HFFc6 (cell line): ENCODE measurements at regions not wholly inside any gene's neighbourhood (a gene's known extent, or its start where the extent isn't known, plus 50 kb on each side); places are given as distances from the start of the nearest gene placed in this dataset.

Source experiments
- DNase-seq: peaks from one replicate; pipeline ENCODE4 v3.0.0-alpha.2; 2018
- H3K27ac Mint-ChIP-seq: 2 replicates; pipeline ENCODE4 v1.8.0; 2020; ENCODE audit warnings: mild to moderate bottlenecking, mixed read lengths
- H3K27me3 Mint-ChIP-seq: 2 replicates; pipeline ENCODE4 v1.8.0; 2021; ENCODE audit warnings: mild to moderate bottlenecking, moderate library complexity, mixed read lengths; ENCODE audit not compliant: insufficient read depth
- H3K36me3 Mint-ChIP-seq: 2 replicates; pipeline ENCODE4 v1.8.0; 2021; ENCODE audit warnings: low read depth, mixed read lengths
- H3K4me1 Mint-ChIP-seq: 2 replicates; pipeline ENCODE4 v1.8.0; 2020; ENCODE audit warnings: low read depth, mixed read lengths
- H3K4me3 Mint-ChIP-seq: 2 replicates; pipeline ENCODE4 v1.8.0; 2020; ENCODE audit warnings: mild to moderate bottlenecking, moderate library complexity, mixed read lengths
- H3K9me3 Mint-ChIP-seq: 2 replicates; pipeline ENCODE4 v1.8.0; 2020; ENCODE audit warnings: mild to moderate bottlenecking, mixed read lengths
- TF ChIP-seq, protein P1 (sequence below): fragments of 200-600 bp; sonication (generic); IDR thresholded peaks from 2 replicates; pipeline ENCODE4 v1.5.0; 2021; ENCODE audit warnings: antibody characterized with exemption, mild to moderate bottlenecking

DNA sequence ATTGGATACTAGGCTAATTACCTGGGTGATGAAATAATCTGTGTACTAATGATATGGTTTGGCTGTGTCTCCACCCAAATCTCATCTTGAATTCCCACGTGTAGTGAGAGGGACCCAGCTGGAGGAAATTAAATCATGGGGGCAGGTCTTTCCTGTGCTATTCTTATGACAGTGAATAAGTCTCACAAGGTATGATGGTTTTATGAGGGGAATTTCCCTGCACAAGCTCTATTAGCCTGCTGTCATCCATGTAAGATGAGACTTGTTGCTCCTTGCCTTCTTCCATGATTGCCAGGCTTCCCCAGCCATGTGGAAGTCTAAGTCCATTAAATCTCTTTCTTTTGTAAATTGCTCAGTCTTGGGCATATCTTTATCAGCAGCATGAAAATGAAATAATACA, 394.1 kb upstream of the SYT4 start:
- no peaks in the 10 kb centered on the region for H3K27me3 Mint-ChIP-seq
- H3K9me3 Mint-ChIP-seq, result no peaks in the 10 kb centered on the region
- H3K36me3 Mint-ChIP-seq, result no peaks in the 10 kb centered on the region
- no peak overlapping the region for H3K4me3 Mint-ChIP-seq
- no peaks in the 10 kb centered on the region; the same call in 1 of the 2 replicates for H3K4me1 Mint-ChIP-seq
- TF ChIP-seq, protein P1, sequence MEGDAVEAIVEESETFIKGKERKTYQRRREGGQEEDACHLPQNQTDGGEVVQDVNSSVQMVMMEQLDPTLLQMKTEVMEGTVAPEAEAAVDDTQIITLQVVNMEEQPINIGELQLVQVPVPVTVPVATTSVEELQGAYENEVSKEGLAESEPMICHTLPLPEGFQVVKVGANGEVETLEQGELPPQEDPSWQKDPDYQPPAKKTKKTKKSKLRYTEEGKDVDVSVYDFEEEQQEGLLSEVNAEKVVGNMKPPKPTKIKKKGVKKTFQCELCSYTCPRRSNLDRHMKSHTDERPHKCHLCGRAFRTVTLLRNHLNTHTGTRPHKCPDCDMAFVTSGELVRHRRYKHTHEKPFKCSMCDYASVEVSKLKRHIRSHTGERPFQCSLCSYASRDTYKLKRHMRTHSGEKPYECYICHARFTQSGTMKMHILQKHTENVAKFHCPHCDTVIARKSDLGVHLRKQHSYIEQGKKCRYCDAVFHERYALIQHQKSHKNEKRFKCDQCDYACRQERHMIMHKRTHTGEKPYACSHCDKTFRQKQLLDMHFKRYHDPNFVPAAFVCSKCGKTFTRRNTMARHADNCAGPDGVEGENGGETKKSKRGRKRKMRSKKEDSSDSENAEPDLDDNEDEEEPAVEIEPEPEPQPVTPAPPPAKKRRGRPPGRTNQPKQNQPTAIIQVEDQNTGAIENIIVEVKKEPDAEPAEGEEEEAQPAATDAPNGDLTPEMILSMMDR, result no peak
- no peak for DNase-seq
- no peak overlapping the region for H3K27ac Mint-ChIP-seq

DNA sequence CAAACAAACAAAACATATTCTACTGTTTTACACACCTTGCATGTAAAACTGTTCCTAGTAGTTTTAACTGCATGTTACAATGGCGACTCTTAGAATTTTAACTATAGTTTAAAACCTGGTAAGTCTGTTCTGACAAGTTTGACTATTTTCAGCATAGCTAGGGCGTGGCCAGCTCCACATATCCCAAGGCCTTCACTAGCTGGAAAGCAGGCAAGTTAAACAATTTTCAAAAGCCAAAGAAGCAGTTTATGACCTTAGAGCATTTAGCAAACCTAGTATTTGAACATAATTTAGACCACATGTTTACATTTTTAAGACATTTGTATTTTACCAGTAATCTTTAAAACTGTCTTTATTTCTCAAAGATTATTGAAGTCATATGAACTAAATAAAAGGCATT, 402.8 kb upstream of the SYT4 start:
- Mint-ChIP-seq H3K4me1 (peaks cover 10% of the 10 kb centered on the region; the same call in 1 of the 2 replicates), H3K27me3 (peaks cover 2% of the 10 kb centered on the region), H3K27ac (no peak overlapping the region), H3K9me3 (no peaks in the 10 kb centered on the region), H3K36me3 (no peaks in the 10 kb centered on the region), H3K4me3 (no peak overlapping the region)
- DNase-seq, result no peak
- TF ChIP-seq, protein P1, result no peak

DNA sequence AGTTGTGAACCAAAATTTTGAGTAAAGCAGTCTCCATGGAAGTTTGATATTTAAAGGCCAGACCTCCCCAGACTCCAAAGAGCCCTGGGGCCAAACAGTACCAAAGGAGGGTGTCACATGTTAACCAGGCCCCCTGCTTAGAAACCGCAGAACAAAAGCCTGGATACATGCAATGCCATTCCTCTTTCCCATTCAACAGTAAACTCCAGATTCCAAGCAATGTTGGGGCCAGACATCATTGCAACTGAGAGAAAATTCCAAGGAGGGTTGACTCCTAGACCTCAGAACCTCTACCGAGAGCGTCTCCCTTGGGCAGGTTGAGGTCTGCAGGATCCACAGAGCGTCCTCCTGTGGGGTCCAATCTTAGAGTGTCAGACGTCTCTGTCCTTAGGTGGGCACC, 404.4 kb upstream of the SYT4 start:
- Mint-ChIP-seq H3K27ac (no peak overlapping the region), H3K27me3 (peaks cover 2% of the 10 kb centered on the region), H3K9me3 (no peaks in the 10 kb centered on the region), H3K4me3 (no peak overlapping the region), H3K4me1 (peaks cover 10% of the 10 kb centered on the region; the same call in 1 of the 2 replicates), H3K36me3 (no peaks in the 10 kb centered on the region)
- no peak for DNase-seq
- TF ChIP-seq, protein P1, result no peak

DNA sequence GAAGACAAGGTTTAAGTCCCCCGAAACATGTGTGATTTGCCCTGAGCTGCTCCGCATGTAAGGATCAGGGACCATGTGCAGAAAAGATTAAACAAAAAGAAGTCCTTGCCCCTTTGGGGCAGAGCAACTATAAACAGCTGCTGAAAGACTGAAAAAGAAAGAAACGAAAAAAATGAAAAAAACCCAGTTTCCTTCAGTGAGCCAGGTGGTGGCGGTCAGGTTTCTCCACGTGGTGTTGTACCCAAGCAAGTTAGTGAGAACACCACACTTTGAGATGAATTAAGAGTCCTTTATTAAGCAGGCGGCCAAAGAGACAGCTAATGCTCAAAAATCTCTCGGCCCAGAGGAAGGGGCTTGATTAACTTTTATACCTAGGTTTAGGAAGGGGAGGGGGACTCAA, 404.9 kb upstream of the SYT4 start:
- TF ChIP-seq, protein P1, result no peak
- Mint-ChIP-seq H3K9me3 (no peaks in the 10 kb centered on the region), H3K36me3 (no peaks in the 10 kb centered on the region), H3K4me1 (peaks cover 7% of the 10 kb centered on the region; the same call in 1 of the 2 replicates), H3K4me3 (no peak overlapping the region), H3K27me3 (peaks cover 2% of the 10 kb centered on the region), H3K27ac (no peak overlapping the region)
- no peak for DNase-seq

DNA sequence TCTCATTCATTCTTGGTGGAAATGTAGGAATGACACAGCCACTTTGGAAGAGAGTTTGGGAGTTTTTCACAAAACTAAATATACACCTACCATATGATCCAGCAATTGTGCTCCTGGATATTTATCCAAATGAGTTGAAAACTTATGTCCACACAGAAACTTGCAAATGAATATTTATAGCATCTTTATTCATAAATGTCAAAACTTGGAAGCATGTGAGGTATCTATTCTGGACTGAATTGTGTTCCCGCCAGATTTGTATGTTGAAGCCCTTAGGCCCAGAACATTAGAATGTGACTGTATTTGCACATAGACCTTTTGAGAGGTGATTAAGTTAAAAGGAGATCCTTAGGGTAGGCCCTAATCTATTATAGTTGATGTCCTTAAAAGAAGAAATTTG, 409.4 kb upstream of the SYT4 start:
- Mint-ChIP-seq H3K27me3 (peaks cover 2% of the 10 kb centered on the region), H3K9me3 (no peaks in the 10 kb centered on the region), H3K4me1 (peaks cover 12% of the 10 kb centered on the region), H3K27ac (no peak overlapping the region), H3K4me3 (no peak overlapping the region), H3K36me3 (no peaks in the 10 kb centered on the region)
- no peak for DNase-seq
- TF ChIP-seq, protein P1, result no peak
